ENCODE measurements at regions not wholly inside any gene's neighbourhood (a gene's known extent, or its start where the extent isn't known, plus 50 kb on each side); places are given as distances from the start of the nearest gene placed in this dataset.

- no peak for DNase-seq
These were observed 203.9 kb upstream of the CHRM2 start for GRCh38 chr7:136664537-136664936.

- peak; percentile 9 for DNase-seq
These were observed 210.9 kb upstream of the CHRM2 start for GRCh38 chr7:136657482-136657921.

GRCh38 chr7:136656516-136656915 is 211.9 kb upstream of the CHRM2 start:
- DNase-seq, result no peak

- no peak for DNase-seq
These were observed 213.0 kb upstream of the CHRM2 start for GRCh38 chr7:136655414-136655813.

- DNase-seq, result no peak
These were observed 214.0 kb upstream of the CHRM2 start for GRCh38 chr7:136654406-136654805.

GRCh38 chr7:136652635-136653370 is 215.6 kb upstream of the CHRM2 start:
- no peak for DNase-seq

- peak; percentile 33 for DNase-seq
These were observed 227.5 kb upstream of the CHRM2 start for GRCh38 chr7:136640977-136641376.

- DNase-seq, result no peak
These were observed 230.6 kb upstream of the CHRM2 start for GRCh38 chr7:136637813-136638212.

- no peak for DNase-seq
These were observed 232.7 kb upstream of the CHRM2 start for GRCh38 chr7:136635751-136636150.

- DNase-seq, result no peak
These were observed 249.6 kb upstream of the CHRM2 start for GRCh38 chr7:136618818-136619217.

- DNase-seq, result no peak
These were observed 251.3 kb upstream of the CHRM2 start for GRCh38 chr7:136617176-136617575.

- no peak for DNase-seq
These were observed 262.7 kb upstream of the CHRM2 start for GRCh38 chr7:136605532-136606329.

GRCh38 chr7:136601772-136602171 is 266.7 kb upstream of the CHRM2 start:
- no peak for DNase-seq

GRCh38 chr7:136600475-136600874 is 268.0 kb upstream of the CHRM2 start:
- DNase-seq, result no peak

GRCh38 chr7:136594739-136595144 is 273.7 kb upstream of the CHRM2 start:
- DNase-seq, result no peak

- no peak for DNase-seq
These were observed 280.2 kb upstream of the CHRM2 start for GRCh38 chr7:136588216-136588615.

- DNase-seq, result no peak
These were observed 282.3 kb upstream of the CHRM2 start for GRCh38 chr7:136585954-136586670.

GRCh38 chr7:136566491-136566890 is 302.0 kb upstream of the CHRM2 start:
- no peak for DNase-seq

- DNase-seq, result peak; percentile 99
These were observed 312.5 kb upstream of the CHRM2 start for GRCh38 chr7:136555933-136556332.

GRCh38 chr7:136551618-136552017 is 316.8 kb upstream of the CHRM2 start:
- DNase-seq, result no peak

- DNase-seq, result no peak
These were observed 318.7 kb upstream of the CHRM2 start for GRCh38 chr7:136549756-136550155.

GRCh38 chr7:136533732-136534131 is 334.7 kb upstream of the CHRM2 start:
- peak; percentile 51 for DNase-seq

GRCh38 chr7:136530831-136531230 is 337.6 kb upstream of the CHRM2 start:
- DNase-seq, result peak; percentile 72

GRCh38 chr7:136528329-136528728 is 340.1 kb upstream of the CHRM2 start:
- DNase-seq, result no peak
